Stomach (tissue), 8 donors: ENCODE measurements at regions not wholly inside any gene's neighbourhood (a gene's known extent, or its start where the extent isn't known, plus 50 kb on each side); places are given as distances from the start of the nearest gene placed in this dataset.

ENCODE experiments used
- DNase-seq, 2 donors: peaks; one replicate each; pipeline versions ENCODE4 v3.0.0 to v3.0.0-alpha.2; 2013 to 2019
- H3K27ac ChIP-seq, 5 donors: fragments of 200-600 bp in 4 of 5; sonication (generic) in 4 of 5; one replicate each; pipeline ENCODE4 v1.5.1; 2013 to 2019; ENCODE audit warnings: mild to moderate bottlenecking in 1 of 5, moderate library complexity in 1 of 5
- H3K27me3 ChIP-seq, 3 donors: fragments of 200-600 bp; sonication (generic); one replicate each; pipeline ENCODE4 v1.5.1; 2017 to 2019; ENCODE audit warnings: mixed run types in 1 of 3
- H3K36me3 ChIP-seq, 4 donors: fragments of 200-600 bp; sonication (generic); 1 replicate in 3 of 4; 2 replicates in 1 of 4; pipeline ENCODE4 v1.5.1; 2016 to 2019
- H3K4me1 ChIP-seq, 4 donors: fragments of 200-600 bp; sonication (generic); one replicate each; pipeline ENCODE4 v1.5.1; 2016 to 2019
- H3K4me3 ChIP-seq, 4 donors: fragments of 200-600 bp; sonication (generic) in 3 of 4; one replicate each; pipeline ENCODE4 v1.5.1; 2016 to 2019; ENCODE audit warnings: mild to moderate bottlenecking in 1 of 4
- H3K9me3 ChIP-seq, 4 donors: fragments of 200-600 bp; sonication (generic); one replicate each; pipeline ENCODE4 v1.5.1; 2016 to 2019
- EP300 ChIP-seq: sonication (generic); formaldehyde crosslinking; IDR thresholded peaks from one replicate; pipeline ENCODE4 v1.6.1; 2017; ENCODE audit warnings: antibody characterized with exemption
- POLR2A ChIP-seq, 4 donors: fragments of 450-650 bp; IDR thresholded peaks; one replicate each; pipeline ENCODE4 v1.6.1; 2016; ENCODE audit warnings: antibody characterized with exemption in 4 of 4, control low read depth in 2 of 4, mild to moderate bottlenecking in 1 of 4, moderate library complexity in 1 of 4
- POLR2AphosphoS5 ChIP-seq, 3 donors: sonication (generic); formaldehyde crosslinking; IDR thresholded peaks; one replicate each; pipeline ENCODE4 v1.6.1; 2016; ENCODE audit warnings: antibody characterized with exemption in 3 of 3
- WGBS, 5 donors: extraction: QIAGEN DNeasy Blood & Tissue Kit in 3 of 5; methylation state at CpG; one replicate each; pipeline versions ENCODE4 v1.1.5 to v1.1.7; 2013 to 2018; 5-methylcytosine and 5-hydroxymethylcytosine counted together
- intact Hi-C: fragments of 100-400 bp; cut with DNase I; formaldehyde crosslinking; loops from one replicate; pipeline ENCODE4 v1.15.1; 2023; ENCODE audit warnings: low total_unique reads
- TF ChIP-seq, protein P1 (sequence below), 7 experiments: fragments of 450-650 bp in 4 of 7; fragments of 200-600 bp in 3 of 7; sonication (generic) in 3 of 7; IDR thresholded peaks; one replicate each; pipeline ENCODE4 v1.5.1; 2016 to 2019; ENCODE audit warnings: antibody characterized with exemption in 7 of 7, control low read depth in 2 of 7, mild to moderate bottlenecking in 1 of 7
- donor health status: healthy with polysubstance abuse.
- donor health status: Bipolar disorder and iron deficiency.
- donor health status: healthy.

DNA sequence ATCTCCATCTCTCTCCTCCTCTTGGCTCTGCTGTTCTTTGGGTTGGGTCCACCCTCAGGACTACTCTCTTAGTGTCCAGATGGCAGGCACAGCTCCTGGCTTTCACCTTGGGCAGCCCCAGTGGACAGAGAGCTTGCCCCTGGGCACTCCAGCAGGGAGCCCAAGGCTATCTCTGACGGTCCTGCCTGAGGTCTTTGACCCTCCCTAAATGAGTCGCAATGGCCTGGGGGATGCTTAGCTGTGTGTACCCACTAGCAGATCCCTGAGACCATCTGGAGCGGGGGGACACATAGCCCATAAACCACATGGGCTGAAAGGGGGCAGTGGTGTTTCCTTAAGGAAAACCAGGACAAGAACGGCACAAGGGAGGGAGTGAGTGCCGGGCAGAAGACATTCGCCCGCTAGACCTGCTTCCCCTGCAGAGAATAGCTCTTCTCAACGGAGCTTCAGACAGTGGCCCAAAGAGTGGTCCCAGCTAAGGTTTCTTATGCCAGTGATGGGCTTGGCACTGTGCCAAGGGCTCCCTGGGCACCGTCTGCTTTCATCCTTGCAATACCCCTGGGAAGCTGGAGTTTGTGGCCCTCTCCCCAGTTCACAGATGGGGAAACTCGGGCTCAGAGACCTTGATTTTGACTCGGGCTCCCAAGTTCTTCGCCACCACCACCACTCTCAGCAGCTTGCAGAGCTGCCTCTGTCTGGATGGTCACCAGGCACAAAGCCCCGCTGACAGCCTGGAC is 53.9 kb upstream of the ANO1 start:
- peaks cover 0 to 9% (median 6%) of the 10 kb centered on the region in 4 donors for H3K9me3 ChIP-seq
- H3K4me1 ChIP-seq: no peaks in the 10 kb centered on the region
- no peaks in the 10 kb centered on the region for H3K36me3 ChIP-seq
- H3K4me3 ChIP-seq: no peak overlapping the region
- H3K27ac ChIP-seq: no peak overlapping the region
- intact Hi-C loops: no loop called here
- peaks cover 0 to 7% (median 0%) of the 10 kb centered on the region in 3 donors for H3K27me3 ChIP-seq
- no peak for DNase-seq
- WGBS, 5 donors: 78 to 91% (median 86%) methylated on average over 13 of the region's 13 CpGs
- TF ChIP-seq POLR2AphosphoS5 (IDR thresholded peaks at IDR 0.05): no peak
- no peak for TF ChIP-seq EP300
- TF ChIP-seq, protein P1, sequence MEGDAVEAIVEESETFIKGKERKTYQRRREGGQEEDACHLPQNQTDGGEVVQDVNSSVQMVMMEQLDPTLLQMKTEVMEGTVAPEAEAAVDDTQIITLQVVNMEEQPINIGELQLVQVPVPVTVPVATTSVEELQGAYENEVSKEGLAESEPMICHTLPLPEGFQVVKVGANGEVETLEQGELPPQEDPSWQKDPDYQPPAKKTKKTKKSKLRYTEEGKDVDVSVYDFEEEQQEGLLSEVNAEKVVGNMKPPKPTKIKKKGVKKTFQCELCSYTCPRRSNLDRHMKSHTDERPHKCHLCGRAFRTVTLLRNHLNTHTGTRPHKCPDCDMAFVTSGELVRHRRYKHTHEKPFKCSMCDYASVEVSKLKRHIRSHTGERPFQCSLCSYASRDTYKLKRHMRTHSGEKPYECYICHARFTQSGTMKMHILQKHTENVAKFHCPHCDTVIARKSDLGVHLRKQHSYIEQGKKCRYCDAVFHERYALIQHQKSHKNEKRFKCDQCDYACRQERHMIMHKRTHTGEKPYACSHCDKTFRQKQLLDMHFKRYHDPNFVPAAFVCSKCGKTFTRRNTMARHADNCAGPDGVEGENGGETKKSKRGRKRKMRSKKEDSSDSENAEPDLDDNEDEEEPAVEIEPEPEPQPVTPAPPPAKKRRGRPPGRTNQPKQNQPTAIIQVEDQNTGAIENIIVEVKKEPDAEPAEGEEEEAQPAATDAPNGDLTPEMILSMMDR (IDR thresholded peaks at IDR 0.05): no peak
- no peak for TF ChIP-seq POLR2A (IDR thresholded peaks at IDR 0.05)

DNA sequence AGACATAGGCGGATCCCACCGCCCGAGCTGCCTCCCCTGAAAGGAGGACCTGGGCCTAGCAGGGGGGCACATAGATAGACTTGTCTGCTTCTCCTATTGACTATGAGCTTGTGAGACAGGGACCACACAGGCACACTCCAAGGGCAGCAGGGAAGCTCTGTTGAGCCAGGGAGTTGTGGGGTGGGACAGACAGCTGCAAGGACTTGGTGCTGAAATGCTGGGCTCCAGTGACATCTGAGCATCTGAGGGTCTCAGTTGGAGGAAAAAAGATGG is 53.4 kb upstream of the ANO1 start:
- 92 to 100% (median 99%) methylated on average over 3 of the region's 3 CpGs for WGBS, 5 donors
- no peak for TF ChIP-seq POLR2AphosphoS5 (IDR thresholded peaks at IDR 0.05)
- TF ChIP-seq POLR2A (IDR thresholded peaks at IDR 0.05): no peak
- no peak for TF ChIP-seq EP300
- TF ChIP-seq, protein P1 (IDR thresholded peaks at IDR 0.05): no peak
- intact Hi-C loops: no loop called here

DNA sequence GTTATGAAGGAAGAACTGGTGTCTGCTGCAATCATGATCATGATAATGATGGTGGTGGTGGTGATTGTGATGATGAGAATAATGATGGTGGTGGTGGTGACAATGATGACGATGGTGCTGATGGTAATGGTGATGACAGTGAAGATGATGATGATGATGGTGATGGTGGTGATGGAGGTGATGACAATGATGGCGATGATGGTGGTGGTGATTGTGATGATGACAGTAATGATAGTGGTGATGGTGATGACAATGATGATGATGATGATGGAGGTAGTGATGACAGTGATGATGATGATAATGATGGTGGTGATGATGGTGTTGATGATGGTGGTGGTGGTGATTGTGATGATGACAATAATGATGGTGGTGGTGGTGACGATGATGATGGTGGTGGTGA is 52.8 kb upstream of the ANO1 start:
- DNase-seq: no peak
- intact Hi-C loops: no loop called here
- TF ChIP-seq POLR2A (IDR thresholded peaks at IDR 0.05) (no peak), POLR2AphosphoS5 (IDR thresholded peaks at IDR 0.05) (no peak), EP300 (no peak)
- TF ChIP-seq, protein P1 (IDR thresholded peaks at IDR 0.05): no peak
- H3K27me3 ChIP-seq: peaks cover 0 to 7% (median 0%) of the 10 kb centered on the region in 3 donors
- no peaks in the 10 kb centered on the region for H3K4me1 ChIP-seq
- no peak overlapping the region for H3K4me3 ChIP-seq
- no peaks in the 10 kb centered on the region for H3K36me3 ChIP-seq
- H3K27ac ChIP-seq: no peak overlapping the region
- 97 to 100% (median 98%) methylated on average over 3 of the region's 3 CpGs for WGBS, 5 donors
- H3K9me3 ChIP-seq: peaks cover 0 to 9% (median 6%) of the 10 kb centered on the region in 4 donors

More for the DNA sequence above, 53.4 kb upstream of the ANO1 start:
- H3K4me1 ChIP-seq: no peaks in the 10 kb centered on the region
- peaks cover 0 to 9% (median 6%) of the 10 kb centered on the region in 4 donors for H3K9me3 ChIP-seq
- H3K27ac ChIP-seq: no peak overlapping the region
- DNase-seq: no peak
- H3K27me3 ChIP-seq: peaks cover 0 to 7% (median 0%) of the 10 kb centered on the region in 3 donors
- H3K36me3 ChIP-seq: no peaks in the 10 kb centered on the region
- H3K4me3 ChIP-seq: no peak overlapping the region

DNA sequence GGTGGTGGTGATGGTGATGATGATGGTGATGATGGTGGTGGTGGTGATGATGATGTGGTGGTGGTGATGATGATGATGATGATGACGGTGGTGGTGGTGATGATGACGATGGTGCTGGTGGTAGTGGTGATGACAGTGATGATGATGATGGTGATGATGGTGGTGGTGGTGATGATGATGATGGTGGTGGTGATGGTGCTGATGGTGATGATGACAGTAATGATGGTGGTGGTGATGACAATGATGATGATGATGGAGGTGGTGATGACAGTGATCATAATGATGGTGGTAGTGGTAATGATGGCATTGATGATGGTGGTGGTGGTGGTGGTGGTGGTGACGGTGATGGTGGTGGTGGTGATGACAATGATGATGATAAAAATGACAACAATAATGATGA is 52.1 kb upstream of the ANO1 start:
- Histone ChIP-seq H3K36me3 (no peaks in the 10 kb centered on the region), H3K9me3 (peaks cover 0 to 9% (median 6%) of the 10 kb centered on the region in 4 donors), H3K4me3 (no peak overlapping the region), H3K27ac (no peak overlapping the region), H3K4me1 (no peaks in the 10 kb centered on the region), H3K27me3 (peaks cover 0 to 1% (median 0%) of the 10 kb centered on the region in 3 donors)
- DNase-seq: no peak
- intact Hi-C loops: no loop called here
- TF ChIP-seq EP300 (no peak), POLR2A (IDR thresholded peaks at IDR 0.05) (no peak)
- 53 to 94% (median 76%) methylated on average over 3 of the region's 3 CpGs for WGBS, 5 donors

DNA sequence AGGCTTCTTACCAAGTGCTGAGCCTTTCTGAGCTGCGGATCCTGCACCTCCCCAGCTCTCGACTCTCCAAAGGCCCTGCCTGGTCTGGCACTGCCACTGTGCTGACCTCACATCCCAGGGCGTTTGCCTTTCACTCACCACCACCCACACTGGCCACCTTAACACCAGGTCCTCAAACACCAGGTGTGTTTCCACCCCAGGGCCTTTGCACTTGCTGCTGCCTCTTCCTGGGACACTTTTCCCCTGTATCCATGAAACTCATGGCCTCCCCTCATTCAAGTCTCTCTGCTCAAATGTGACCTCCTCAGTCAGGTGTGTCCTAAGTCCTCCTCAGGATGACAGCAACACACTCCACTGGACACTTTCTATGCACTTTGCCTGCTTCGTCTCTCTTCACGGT is 51.4 kb upstream of the ANO1 start:
- intact Hi-C loops: no loop called here
- no peak overlapping the region for H3K27ac ChIP-seq
- H3K4me3 ChIP-seq: no peak overlapping the region
- H3K4me1 ChIP-seq: no peaks in the 10 kb centered on the region
- TF ChIP-seq, protein P1 (IDR thresholded peaks at IDR 0.05): no peak
- TF ChIP-seq POLR2AphosphoS5 (IDR thresholded peaks at IDR 0.05) (no peak), EP300 (no peak), POLR2A (IDR thresholded peaks at IDR 0.05) (no peak)
- 77 to 91% (median 84%) methylated on average over 5 of the region's 5 CpGs for WGBS, 5 donors
- no peak for DNase-seq
- peaks cover 0 to 9% (median 6%) of the 10 kb centered on the region in 4 donors for H3K9me3 ChIP-seq
- no peaks in the 10 kb centered on the region for H3K36me3 ChIP-seq
- H3K27me3 ChIP-seq: no peaks in the 10 kb centered on the region
